ENCODE measurements at regions not wholly inside any gene's neighbourhood (a gene's known extent, or its start where the extent isn't known, plus 50 kb on each side); places are given as distances from the start of the nearest gene placed in this dataset.

DNA sequence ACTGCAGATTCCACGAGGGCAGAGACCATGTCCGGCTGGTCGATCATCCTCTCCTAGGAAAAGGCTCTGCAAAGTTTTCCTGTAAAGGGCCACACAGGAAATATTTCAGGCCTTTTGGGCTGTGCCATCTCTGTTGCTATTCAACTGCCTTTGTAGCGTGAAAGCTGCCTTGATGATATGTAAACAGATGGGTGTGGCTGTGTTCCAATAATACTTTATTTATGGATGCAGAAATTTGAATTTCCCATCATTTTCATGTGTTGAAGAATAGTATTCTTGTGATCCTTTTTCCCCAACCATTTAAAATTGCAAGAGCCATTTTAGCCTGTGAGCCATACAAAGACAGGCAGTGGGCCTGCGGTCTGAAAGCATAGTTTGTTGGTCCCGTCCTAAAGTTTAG, 950.7 kb upstream of the RBFOX1 start:
- TF ChIP-seq POLR2AphosphoS5 (IDR thresholded peaks at IDR 0.05; ENCODE audit: low read depth, low read length) (no peak), TAF1 (IDR thresholded peaks at IDR 0.05; ENCODE audit: borderline replicate concordance, insufficient read depth, low read length) (no peak)
- TF ChIP-seq, protein P1, sequence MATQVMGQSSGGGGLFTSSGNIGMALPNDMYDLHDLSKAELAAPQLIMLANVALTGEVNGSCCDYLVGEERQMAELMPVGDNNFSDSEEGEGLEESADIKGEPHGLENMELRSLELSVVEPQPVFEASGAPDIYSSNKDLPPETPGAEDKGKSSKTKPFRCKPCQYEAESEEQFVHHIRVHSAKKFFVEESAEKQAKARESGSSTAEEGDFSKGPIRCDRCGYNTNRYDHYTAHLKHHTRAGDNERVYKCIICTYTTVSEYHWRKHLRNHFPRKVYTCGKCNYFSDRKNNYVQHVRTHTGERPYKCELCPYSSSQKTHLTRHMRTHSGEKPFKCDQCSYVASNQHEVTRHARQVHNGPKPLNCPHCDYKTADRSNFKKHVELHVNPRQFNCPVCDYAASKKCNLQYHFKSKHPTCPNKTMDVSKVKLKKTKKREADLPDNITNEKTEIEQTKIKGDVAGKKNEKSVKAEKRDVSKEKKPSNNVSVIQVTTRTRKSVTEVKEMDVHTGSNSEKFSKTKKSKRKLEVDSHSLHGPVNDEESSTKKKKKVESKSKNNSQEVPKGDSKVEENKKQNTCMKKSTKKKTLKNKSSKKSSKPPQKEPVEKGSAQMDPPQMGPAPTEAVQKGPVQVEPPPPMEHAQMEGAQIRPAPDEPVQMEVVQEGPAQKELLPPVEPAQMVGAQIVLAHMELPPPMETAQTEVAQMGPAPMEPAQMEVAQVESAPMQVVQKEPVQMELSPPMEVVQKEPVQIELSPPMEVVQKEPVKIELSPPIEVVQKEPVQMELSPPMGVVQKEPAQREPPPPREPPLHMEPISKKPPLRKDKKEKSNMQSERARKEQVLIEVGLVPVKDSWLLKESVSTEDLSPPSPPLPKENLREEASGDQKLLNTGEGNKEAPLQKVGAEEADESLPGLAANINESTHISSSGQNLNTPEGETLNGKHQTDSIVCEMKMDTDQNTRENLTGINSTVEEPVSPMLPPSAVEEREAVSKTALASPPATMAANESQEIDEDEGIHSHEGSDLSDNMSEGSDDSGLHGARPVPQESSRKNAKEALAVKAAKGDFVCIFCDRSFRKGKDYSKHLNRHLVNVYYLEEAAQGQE (IDR thresholded peaks at IDR 0.05; ENCODE audit: insufficient read depth in 1 of 2, low read depth in 2 of 2, low read length in 2 of 2) = no peak
